GM21447 (cell line): ENCODE measurements at regions not wholly inside any gene's neighbourhood (a gene's known extent, or its start where the extent isn't known, plus 50 kb on each side); places are given as distances from the start of the nearest gene placed in this dataset.
A peak's percentile ranks its signal among the peaks of the same experiment; 100 is the strongest.

Experiments used
- ATAC-seq: cut with Tn5 transposase; IDR thresholded peaks from one replicate; pipeline ENCODE4 v1.9.1; 2021; ENCODE audit not compliant: unreplicated experiment

- ATAC-seq = no peak
Observed at GRCh38 chr4:123259676-123260646, 136.6 kb upstream of the SPRY1 start.

- ATAC-seq = no peak
Observed at GRCh38 chr4:123260653-123261052, 135.9 kb upstream of the SPRY1 start.

GRCh38 chr4:123262080-123262479 is 134.5 kb upstream of the SPRY1 start:
- no peak for ATAC-seq

GRCh38 chr4:123265443-123265842 is 131.2 kb upstream of the SPRY1 start:
- ATAC-seq = no peak

- ATAC-seq = no peak
Observed at GRCh38 chr4:123266221-123266620, 130.4 kb upstream of the SPRY1 start.

- ATAC-seq = no peak
Observed at GRCh38 chr4:123278755-123279154, 117.8 kb upstream of the SPRY1 start.

- no peak for ATAC-seq
Observed at GRCh38 chr4:123283371-123283895, 113.2 kb upstream of the SPRY1 start.

GRCh38 chr4:123284168-123284567 is 112.4 kb upstream of the SPRY1 start:
- no peak for ATAC-seq

- no peak for ATAC-seq
Observed at GRCh38 chr4:123286903-123287466, 109.6 kb upstream of the SPRY1 start.

- ATAC-seq = peak; percentile 71
Observed at GRCh38 chr4:123288309-123289025, 108.1 kb upstream of the SPRY1 start.

GRCh38 chr4:123291329-123291728 is 105.3 kb upstream of the SPRY1 start:
- no peak for ATAC-seq

- no peak for ATAC-seq
Observed at GRCh38 chr4:123297836-123298235, 98.8 kb upstream of the SPRY1 start.

- ATAC-seq = no peak
Observed at GRCh38 chr4:123298261-123298660, 98.3 kb upstream of the SPRY1 start.

- ATAC-seq = no peak
Observed at GRCh38 chr4:123298801-123299200, 97.8 kb upstream of the SPRY1 start.

- ATAC-seq = no peak
Observed at GRCh38 chr4:123299212-123299691, 97.3 kb upstream of the SPRY1 start.

- ATAC-seq = no peak
Observed at GRCh38 chr4:123300222-123301039, 96.2 kb upstream of the SPRY1 start.

- no peak for ATAC-seq
Observed at GRCh38 chr4:123301923-123302322, 94.7 kb upstream of the SPRY1 start.

- ATAC-seq = peak; percentile 91
Observed at GRCh38 chr4:123304151-123304964, 92.2 kb upstream of the SPRY1 start.

GRCh38 chr4:123305736-123306135 is 90.9 kb upstream of the SPRY1 start:
- ATAC-seq = no peak

- no peak for ATAC-seq
Observed at GRCh38 chr4:123306769-123307168, 89.8 kb upstream of the SPRY1 start.
